ENCODE measurements at regions not wholly inside any gene's neighbourhood (a gene's known extent, or its start where the extent isn't known, plus 50 kb on each side); places are given as distances from the start of the nearest gene placed in this dataset.

GRCh38 chr2:199684832-199685231 is 166.2 kb downstream of the FTCDNL1 start:
- Histone ChIP-seq H3K9me3 (replicated peaks; ENCODE audit: control insufficient read depth, insufficient read depth, low read length) (no peaks in the 10 kb centered on the region), H2AFZ (ENCODE audit: control insufficient read depth, low read depth, low read length) (no peak overlapping the region), H3K4me2 (ENCODE audit: control insufficient read depth, insufficient read depth) (no peak overlapping the region), H3K79me2 (ENCODE audit: control insufficient read depth, insufficient read depth, low read length) (no peaks in the 10 kb centered on the region), H3K27me3 (replicated peaks in 1 of 2; ENCODE audit: control insufficient read depth in 2 of 2, insufficient read depth in 2 of 2, low read length in 1 of 2) (no peaks in the 10 kb centered on the region), H4K20me1 (ENCODE audit: control insufficient read depth, insufficient read depth) (no peaks in the 10 kb centered on the region), H3K4me3 (no peak overlapping the region), H3K4me1 (ENCODE audit: control insufficient read depth, insufficient read depth, low read length) (no peaks in the 10 kb centered on the region), H3K27ac (ENCODE audit: control insufficient read depth, insufficient read depth) (no peak overlapping the region), H3K36me3 (ENCODE audit: control insufficient read depth in 2 of 2, insufficient read depth in 2 of 2, low read length in 1 of 2) (no peaks in the 10 kb centered on the region), H3K9ac (ENCODE audit: control insufficient read depth, insufficient read depth, low read length) (no peak overlapping the region)
- ChIA-PET POLR2A (no interaction called here), CTCF (no interaction called here), SMC1A (ENCODE audit: uncharacterized antibody, unreplicated experiment) (interaction anchor here (0.8 kb wide), 1 partner anchor 38 kb away, joined by 3 read pairs; no protein-coding TSS in a partner anchor), RAD21 (ENCODE audit: unreplicated experiment) (no interaction called here)
- FAIRE-seq (no peak), ATAC-seq (no peak), DNase-seq (ENCODE audit: low read depth, low spot score) (no peak)
- WGBS (ENCODE audit: insufficient coverage, insufficient replicate concordance, low lambda C conversion rate, missing lambda C conversion rate): 0% methylated on average over 2 of the region's 2 CpGs
- intact Hi-C loops (cut with micrococcal nuclease; ENCODE audit: unreplicated experiment) (no loop called here), in situ Hi-C loops (cut with MboI) (no loop called here)
- BruUV-seq (replicated peaks): no TSS peak
- TF ChIP-seq MXI1 (IDR thresholded peaks at IDR 0.05; ENCODE audit: low read depth, low read length): no peak

- Histone ChIP-seq H3K36me3 (ENCODE audit: control insufficient read depth in 2 of 2, insufficient read depth in 2 of 2, low read length in 1 of 2) (no peaks in the 10 kb centered on the region), H3K9ac (ENCODE audit: control insufficient read depth, insufficient read depth, low read length) (no peak overlapping the region), H4K20me1 (ENCODE audit: control insufficient read depth, insufficient read depth) (no peaks in the 10 kb centered on the region), H3K9me3 (replicated peaks; ENCODE audit: control insufficient read depth, insufficient read depth, low read length) (no peaks in the 10 kb centered on the region), H3K4me1 (ENCODE audit: control insufficient read depth, insufficient read depth, low read length) (no peaks in the 10 kb centered on the region), H3K27ac (ENCODE audit: control insufficient read depth, insufficient read depth) (no peak overlapping the region), H3K4me2 (ENCODE audit: control insufficient read depth, insufficient read depth) (no peak overlapping the region), H3K27me3 (replicated peaks in 1 of 2; ENCODE audit: control insufficient read depth in 2 of 2, insufficient read depth in 2 of 2, low read length in 1 of 2) (no peaks in the 10 kb centered on the region), H2AFZ (ENCODE audit: control insufficient read depth, low read depth, low read length) (no peak overlapping the region), H3K4me3 (no peak overlapping the region), H3K79me2 (ENCODE audit: control insufficient read depth, insufficient read depth, low read length) (no peaks in the 10 kb centered on the region)
- intact Hi-C loops (cut with micrococcal nuclease; ENCODE audit: unreplicated experiment) (no loop called here), in situ Hi-C loops (cut with MboI) (no loop called here)
- WGBS (ENCODE audit: insufficient coverage, insufficient replicate concordance, low lambda C conversion rate, missing lambda C conversion rate): 0% methylated on average over 1 of the region's 1 CpG
- ChIA-PET RAD21 (ENCODE audit: unreplicated experiment) (no interaction called here), CTCF (interaction anchor here (1.0 to 1.8 kb wide), 2 partner anchors 13 to 55 kb away, joined by 4 to 5 read pairs; no protein-coding TSS in a partner anchor), SMC1A (ENCODE audit: uncharacterized antibody, unreplicated experiment) (interaction anchor here (0.8 kb wide), 1 partner anchor 39 kb away, joined by 3 read pairs; no protein-coding TSS in a partner anchor), POLR2A (no interaction called here)
- no TSS peak for BruUV-seq (replicated peaks)
- FAIRE-seq: no peak
- ATAC-seq: no peak
- no peak for DNase-seq (ENCODE audit: low read depth, low spot score)
- no peak for TF ChIP-seq HCFC1 (IDR thresholded peaks at IDR 0.05; ENCODE audit: low read length)
These were observed 166.8 kb downstream of the FTCDNL1 start for GRCh38 chr2:199684168-199684567.
